HK-2 (cell line): ENCODE measurements at regions not wholly inside any gene's neighbourhood (a gene's known extent, or its start where the extent isn't known, plus 50 kb on each side); places are given as distances from the start of the nearest gene placed in this dataset.

Experiments
- DNase-seq: peaks from one replicate; pipeline ENCODE4 v3.0.0-alpha.2; 2018; ENCODE audit not compliant: unreplicated experiment

DNA sequence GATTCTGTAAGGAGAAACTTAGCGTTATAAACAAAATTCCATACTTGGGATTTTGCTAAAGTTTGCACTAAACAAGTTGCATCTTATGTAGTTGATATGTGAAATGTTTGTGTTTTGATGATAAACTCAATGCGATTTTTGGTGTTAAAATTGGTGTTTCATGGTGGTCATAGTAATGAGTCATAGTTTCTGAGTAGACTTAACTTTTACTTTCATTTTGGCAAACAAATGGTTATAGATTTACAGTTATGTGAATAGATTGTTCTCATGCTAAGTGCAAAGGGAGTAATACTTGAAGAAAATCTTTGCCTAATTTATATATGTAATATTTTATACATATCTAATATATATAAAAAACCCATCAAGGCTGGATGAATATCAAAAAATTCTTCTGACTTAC, 107.3 kb upstream of the ELAVL2 start:
- no peak for DNase-seq

DNA sequence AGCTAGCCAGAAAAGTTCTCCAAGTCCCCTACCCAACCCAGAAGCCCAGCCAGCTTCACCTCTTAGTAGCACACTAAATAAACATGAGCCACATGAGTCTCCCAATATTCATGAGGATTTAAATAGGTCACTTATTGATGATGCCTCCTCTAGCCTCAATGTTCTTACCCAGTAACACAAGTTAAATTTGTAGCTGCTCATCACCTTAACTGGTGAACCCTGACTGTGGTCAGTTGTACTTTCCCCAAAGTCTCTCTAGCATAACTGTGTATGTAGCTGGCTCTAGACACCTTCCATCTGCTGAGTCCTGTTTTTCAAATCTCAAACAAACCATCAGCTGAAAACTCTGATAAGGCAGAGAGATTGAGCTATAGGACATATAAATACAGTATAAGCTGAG, 100.3 kb upstream of the ELAVL2 start:
- no peak for DNase-seq

DNA sequence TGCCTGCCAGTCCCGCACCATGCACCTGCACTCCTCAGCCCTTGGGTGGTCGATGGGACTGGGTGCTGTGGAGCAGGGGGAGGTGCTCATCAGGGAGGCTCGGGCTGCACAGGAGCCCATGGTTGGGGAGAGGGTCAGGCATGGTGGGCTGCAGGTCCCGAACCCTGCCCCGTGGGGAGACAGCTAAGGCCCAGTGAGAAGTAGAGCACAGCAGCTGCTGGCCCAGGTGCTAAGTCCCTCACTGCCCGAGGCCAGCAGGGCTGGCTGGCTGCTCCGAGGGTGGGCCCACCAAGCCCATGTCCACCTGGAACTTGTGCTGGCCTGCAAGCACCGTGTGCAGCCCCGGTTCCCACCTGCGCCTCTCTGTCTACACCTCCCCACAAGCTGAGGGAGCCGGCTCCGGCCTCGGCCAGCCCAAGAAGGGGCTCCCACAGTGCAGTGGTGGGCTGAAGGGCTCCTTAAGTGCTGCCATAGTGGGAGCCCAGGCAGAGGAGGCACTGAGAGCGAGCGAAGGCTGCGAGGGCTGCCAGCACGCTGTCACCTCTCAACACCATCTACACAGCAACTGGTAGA, 88.5 kb upstream of the ELAVL2 start:
- DNase-seq = no peak

DNA sequence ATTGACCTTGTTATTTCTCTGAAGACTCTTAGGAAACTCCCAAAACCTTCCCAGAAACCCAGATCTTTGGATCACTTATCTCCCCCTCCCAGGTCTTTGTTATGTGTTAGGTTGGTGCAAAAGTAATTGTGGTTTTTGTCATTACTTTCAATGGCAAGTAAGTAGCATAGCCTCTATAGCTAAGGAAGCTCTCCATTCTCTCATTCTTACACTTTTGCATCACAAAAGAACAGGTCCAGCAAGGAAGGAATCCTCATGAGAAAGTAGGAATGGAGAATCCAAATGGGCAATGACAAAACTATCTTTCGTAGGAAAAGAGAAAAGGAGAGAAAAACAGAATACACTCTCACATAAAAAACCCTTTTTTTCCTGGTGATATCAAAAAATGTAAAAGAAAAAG, 81.3 kb upstream of the ELAVL2 start:
- no peak for DNase-seq

DNA sequence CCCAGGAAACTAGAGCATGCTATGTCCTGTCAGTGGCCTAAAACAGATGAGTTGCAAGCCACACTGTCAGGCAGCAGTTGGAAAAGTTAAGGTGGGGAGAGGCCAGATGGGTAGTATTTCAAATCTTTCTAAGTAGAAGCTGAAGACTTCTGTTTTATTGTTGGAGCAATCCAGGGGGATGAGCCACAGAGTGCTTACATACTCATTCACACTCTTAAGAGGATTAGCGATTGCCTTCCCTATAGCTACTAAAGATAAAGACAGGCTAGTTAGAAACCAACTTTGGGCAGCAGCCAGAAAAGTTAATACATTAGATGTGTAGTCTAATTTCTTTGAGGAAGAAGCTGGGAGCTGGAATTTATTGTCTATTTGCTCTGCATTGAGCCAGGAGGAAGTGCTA, 61.7 kb upstream of the ELAVL2 start:
- no peak for DNase-seq
